ENCODE measurements at regions not wholly inside any gene's neighbourhood (a gene's known extent, or its start where the extent isn't known, plus 50 kb on each side); places are given as distances from the start of the nearest gene placed in this dataset.

- H3K27me3 Mint-ChIP-seq, result no peaks in the 10 kb centered on the region
- H3K36me3 ChIP-seq (ENCODE audit: control insufficient read depth, insufficient read depth, low read length), result no peaks in the 10 kb centered on the region
- H3K4me3 ChIP-seq (ENCODE audit: low read depth, low read length), result no peak overlapping the region
- H3K9me3 Mint-ChIP-seq, result no peaks in the 10 kb centered on the region
- no peaks in the 10 kb centered on the region for H3K27me3 ChIP-seq (ENCODE audit: control insufficient read depth, insufficient read depth, low read length)
- no peak overlapping the region for H3K27ac Mint-ChIP-seq
- no peaks in the 10 kb centered on the region for H3K4me1 ChIP-seq (ENCODE audit: control insufficient read depth, insufficient read depth, low read length, poor library complexity, severe bottlenecking)
- H3K4me1 Mint-ChIP-seq, result peaks cover 0 to 2% (median 0%) of the 10 kb centered on the region in 4 donors
- H3K27ac ChIP-seq (ENCODE audit: insufficient read depth, low read length, poor library complexity, severe bottlenecking), result no peak overlapping the region
- H3K36me3 Mint-ChIP-seq, result peaks cover 3% of the 10 kb centered on the region
- ATAC-seq (ENCODE audit: low read depth in 2 of 2) (no peak), DNase-seq (no peak)
- no peaks in the 10 kb centered on the region for H3K9me3 ChIP-seq (ENCODE audit: control insufficient read depth in 2 of 2, low read length in 2 of 2)
- H3K4me3 Mint-ChIP-seq, result no peak overlapping the region
These were observed 222.1 kb upstream of the RPL34 start for GRCh38 chr4:108398316-108398715.

GRCh38 chr4:108397850-108398249 is 222.5 kb upstream of the RPL34 start:
- H3K27me3 Mint-ChIP-seq, result no peaks in the 10 kb centered on the region
- H3K36me3 Mint-ChIP-seq, result peaks cover 3% of the 10 kb centered on the region
- no peak for ATAC-seq (ENCODE audit: low read depth in 2 of 2)
- no peak for DNase-seq
- H3K4me3 Mint-ChIP-seq, result no peak overlapping the region
- Histone ChIP-seq H3K4me3 (ENCODE audit: low read depth, low read length) (no peak overlapping the region), H3K27me3 (ENCODE audit: control insufficient read depth, insufficient read depth, low read length) (no peaks in the 10 kb centered on the region), H3K9me3 (ENCODE audit: control insufficient read depth in 2 of 2, low read length in 2 of 2) (no peaks in the 10 kb centered on the region), H3K36me3 (ENCODE audit: control insufficient read depth, insufficient read depth, low read length) (no peaks in the 10 kb centered on the region), H3K27ac (ENCODE audit: insufficient read depth, low read length, poor library complexity, severe bottlenecking) (no peak overlapping the region), H3K4me1 (ENCODE audit: control insufficient read depth, insufficient read depth, low read length, poor library complexity, severe bottlenecking) (no peaks in the 10 kb centered on the region)
- no peak overlapping the region for H3K27ac Mint-ChIP-seq
- no peaks in the 10 kb centered on the region for H3K9me3 Mint-ChIP-seq
- peaks cover 0 to 2% (median 0%) of the 10 kb centered on the region in 4 donors for H3K4me1 Mint-ChIP-seq

- Histone ChIP-seq H3K27ac (ENCODE audit: insufficient read depth, low read length, poor library complexity, severe bottlenecking) (no peak overlapping the region), H3K4me3 (ENCODE audit: low read depth, low read length) (no peak overlapping the region), H3K4me1 (ENCODE audit: control insufficient read depth, insufficient read depth, low read length, poor library complexity, severe bottlenecking) (no peaks in the 10 kb centered on the region), H3K36me3 (ENCODE audit: control insufficient read depth, insufficient read depth, low read length) (no peaks in the 10 kb centered on the region), H3K27me3 (ENCODE audit: control insufficient read depth, insufficient read depth, low read length) (no peaks in the 10 kb centered on the region), H3K9me3 (ENCODE audit: control insufficient read depth in 2 of 2, low read length in 2 of 2) (no peaks in the 10 kb centered on the region)
- H3K4me3 Mint-ChIP-seq, result no peak overlapping the region
- no peaks in the 10 kb centered on the region for H3K27me3 Mint-ChIP-seq
- DNase-seq (no peak), ATAC-seq (ENCODE audit: low read depth in 2 of 2) (no peak)
- peaks cover 3% of the 10 kb centered on the region for H3K36me3 Mint-ChIP-seq
- peaks cover 0 to 2% (median 0%) of the 10 kb centered on the region in 4 donors for H3K4me1 Mint-ChIP-seq
- no peak overlapping the region for H3K27ac Mint-ChIP-seq
- no peaks in the 10 kb centered on the region for H3K9me3 Mint-ChIP-seq
These were observed 223.4 kb upstream of the RPL34 start for GRCh38 chr4:108396900-108397497.

- H3K27me3 ChIP-seq (ENCODE audit: control insufficient read depth, insufficient read depth, low read length), result no peaks in the 10 kb centered on the region
- no peak overlapping the region for H3K4me3 Mint-ChIP-seq
- H3K36me3 Mint-ChIP-seq, result peaks cover 3% of the 10 kb centered on the region
- H3K4me1 ChIP-seq (ENCODE audit: control insufficient read depth, insufficient read depth, low read length, poor library complexity, severe bottlenecking), result no peaks in the 10 kb centered on the region
- peaks cover 0 to 2% (median 0%) of the 10 kb centered on the region in 4 donors for H3K4me1 Mint-ChIP-seq
- H3K27ac Mint-ChIP-seq, result peak overlapping the region in 1 of 3 donors; percentile 67
- no peaks in the 10 kb centered on the region for H3K9me3 Mint-ChIP-seq
- H3K27ac ChIP-seq (ENCODE audit: insufficient read depth, low read length, poor library complexity, severe bottlenecking), result no peak overlapping the region
- no peak for DNase-seq
- H3K4me3 ChIP-seq (ENCODE audit: low read depth, low read length), result no peak overlapping the region
- no peaks in the 10 kb centered on the region for H3K9me3 ChIP-seq (ENCODE audit: control insufficient read depth in 2 of 2, low read length in 2 of 2)
- no peaks in the 10 kb centered on the region for H3K36me3 ChIP-seq (ENCODE audit: control insufficient read depth, insufficient read depth, low read length)
- no peak for ATAC-seq (ENCODE audit: low read depth in 2 of 2)
- peaks cover 6% of the 10 kb centered on the region for H3K27me3 Mint-ChIP-seq
These were observed 224.6 kb upstream of the RPL34 start for GRCh38 chr4:108395786-108396185.

- Mint-ChIP-seq H3K27me3 (peaks cover 14% of the 10 kb centered on the region), H3K36me3 (no peaks in the 10 kb centered on the region), H3K4me3 (no peak overlapping the region), H3K27ac (no peak overlapping the region), H3K4me1 (peaks cover 0 to 2% (median 0%) of the 10 kb centered on the region in 4 donors), H3K9me3 (no peaks in the 10 kb centered on the region)
- DNase-seq (no peak), ATAC-seq (ENCODE audit: low read depth in 2 of 2) (no peak)
- Histone ChIP-seq H3K9me3 (ENCODE audit: control insufficient read depth in 2 of 2, low read length in 2 of 2) (no peaks in the 10 kb centered on the region), H3K27ac (ENCODE audit: insufficient read depth, low read length, poor library complexity, severe bottlenecking) (no peak overlapping the region), H3K27me3 (ENCODE audit: control insufficient read depth, insufficient read depth, low read length) (no peaks in the 10 kb centered on the region), H3K36me3 (ENCODE audit: control insufficient read depth, insufficient read depth, low read length) (no peaks in the 10 kb centered on the region), H3K4me3 (ENCODE audit: low read depth, low read length) (no peak overlapping the region), H3K4me1 (ENCODE audit: control insufficient read depth, insufficient read depth, low read length, poor library complexity, severe bottlenecking) (no peaks in the 10 kb centered on the region)
These were observed 225.2 kb upstream of the LEF1 start for GRCh38 chr4:108393890-108394472.

GRCh38 chr4:108391701-108392455 is 223.1 kb upstream of the LEF1 start:
- no peak for ATAC-seq (ENCODE audit: low read depth in 2 of 2)
- Mint-ChIP-seq H3K4me1 (peaks cover 0 to 2% (median 0%) of the 10 kb centered on the region in 4 donors), H3K27ac (no peak overlapping the region), H3K9me3 (no peaks in the 10 kb centered on the region), H3K27me3 (peaks cover 20% of the 10 kb centered on the region), H3K36me3 (no peaks in the 10 kb centered on the region), H3K4me3 (no peak overlapping the region)
- no peak overlapping the region for H3K27ac ChIP-seq (ENCODE audit: insufficient read depth, low read length, poor library complexity, severe bottlenecking)
- no peak for DNase-seq
- no peaks in the 10 kb centered on the region for H3K9me3 ChIP-seq (ENCODE audit: control insufficient read depth in 2 of 2, low read length in 2 of 2)
- no peak overlapping the region for H3K4me3 ChIP-seq (ENCODE audit: low read depth, low read length)
- H3K27me3 ChIP-seq (ENCODE audit: control insufficient read depth, insufficient read depth, low read length), result no peaks in the 10 kb centered on the region
- no peaks in the 10 kb centered on the region for H3K36me3 ChIP-seq (ENCODE audit: control insufficient read depth, insufficient read depth, low read length)
- no peaks in the 10 kb centered on the region for H3K4me1 ChIP-seq (ENCODE audit: control insufficient read depth, insufficient read depth, low read length, poor library complexity, severe bottlenecking)

GRCh38 chr4:108385076-108385475 is 216.3 kb upstream of the LEF1 start:
- no peaks in the 10 kb centered on the region for H3K4me1 Mint-ChIP-seq
- H3K4me3 ChIP-seq (ENCODE audit: low read depth, low read length), result no peak overlapping the region
- H3K36me3 Mint-ChIP-seq, result no peaks in the 10 kb centered on the region
- no peak for ATAC-seq (ENCODE audit: low read depth in 2 of 2)
- H3K27ac Mint-ChIP-seq, result no peak overlapping the region
- H3K9me3 Mint-ChIP-seq, result peaks cover 0 to 1% (median 0%) of the 10 kb centered on the region in 7 donors
- DNase-seq, result no peak
- no peaks in the 10 kb centered on the region for H3K9me3 ChIP-seq (ENCODE audit: control insufficient read depth in 2 of 2, low read length in 2 of 2)
- no peaks in the 10 kb centered on the region for H3K4me1 ChIP-seq (ENCODE audit: control insufficient read depth, insufficient read depth, low read length, poor library complexity, severe bottlenecking)
- no peak overlapping the region for H3K27ac ChIP-seq (ENCODE audit: insufficient read depth, low read length, poor library complexity, severe bottlenecking)
- no peaks in the 10 kb centered on the region for H3K36me3 ChIP-seq (ENCODE audit: control insufficient read depth, insufficient read depth, low read length)
- H3K4me3 Mint-ChIP-seq, result no peak overlapping the region
- peaks cover 6% of the 10 kb centered on the region for H3K27me3 ChIP-seq (ENCODE audit: control insufficient read depth, insufficient read depth, low read length)
- peaks cover 23% of the 10 kb centered on the region for H3K27me3 Mint-ChIP-seq
